22Rv1 (cell line): ENCODE measurements at regions not wholly inside any gene's neighbourhood (a gene's known extent, or its start where the extent isn't known, plus 50 kb on each side); places are given as distances from the start of the nearest gene placed in this dataset.

ENCODE experiments used
- H3K27ac ChIP-seq: fragments of 450-650 bp; 2 replicates; pipeline ENCODE4 v1.5.1; 2017
- CTCF ChIP-seq: fragments of 450-650 bp; IDR thresholded peaks from 2 replicates; pipeline ENCODE4 v1.5.1; 2017; ENCODE audit warnings: mild to moderate bottlenecking
- ZFX ChIP-seq: fragments of 450-650 bp; IDR thresholded peaks from 2 replicates; pipeline ENCODE4 v1.6.1; 2017; ENCODE audit warnings: antibody characterized with exemption, borderline replicate concordance

DNA sequence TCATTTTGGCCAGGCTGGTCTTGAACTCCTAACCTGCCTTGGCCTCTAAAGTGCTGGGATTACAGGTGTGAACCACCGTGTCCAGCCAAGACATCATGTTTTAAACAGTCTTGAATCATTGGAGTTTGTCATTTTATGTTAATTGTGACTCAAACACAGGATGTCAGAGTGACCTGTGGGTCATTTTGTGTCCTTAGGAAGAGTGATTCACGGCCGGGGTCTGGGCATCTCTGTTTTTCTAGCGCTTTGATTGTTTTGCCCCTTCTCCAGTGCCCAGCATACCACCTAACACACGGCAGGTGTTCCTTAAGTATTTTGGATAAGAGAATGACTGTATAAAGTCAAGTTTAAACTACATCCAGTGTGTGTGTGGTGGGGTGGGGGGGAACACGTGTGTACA is 183.7 kb upstream of the KLF6 start:
- TF ChIP-seq ZFX = no peak
- no peak overlapping the region for H3K27ac ChIP-seq

DNA sequence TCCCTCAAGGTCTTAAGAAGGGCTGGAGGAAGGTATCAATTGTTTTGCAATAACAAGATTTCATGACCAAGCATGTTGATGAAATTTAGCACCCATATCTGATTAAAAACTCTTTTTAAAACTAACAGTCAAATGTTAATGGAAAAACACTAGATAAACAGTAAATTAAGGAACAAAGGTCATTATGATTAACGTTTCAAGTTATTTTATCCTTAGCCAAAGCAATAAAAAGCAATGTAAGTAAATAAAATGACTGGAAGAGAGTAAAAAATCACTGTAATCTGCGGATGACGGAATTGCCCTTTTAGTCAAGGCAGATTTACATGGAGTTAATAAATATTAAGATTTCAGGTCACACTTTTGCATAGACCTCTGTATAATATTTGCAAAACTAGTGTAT is 179.5 kb upstream of the KLF6 start:
- TF ChIP-seq ZFX = no peak
- TF ChIP-seq CTCF = no peak
- H3K27ac ChIP-seq = no peak overlapping the region

- TF ChIP-seq CTCF (no peak), ZFX (no peak)
- no peak overlapping the region for H3K27ac ChIP-seq
Measured at GRCh38 chr10:3963191-3963673, 178.2 kb upstream of the KLF6 start.

DNA sequence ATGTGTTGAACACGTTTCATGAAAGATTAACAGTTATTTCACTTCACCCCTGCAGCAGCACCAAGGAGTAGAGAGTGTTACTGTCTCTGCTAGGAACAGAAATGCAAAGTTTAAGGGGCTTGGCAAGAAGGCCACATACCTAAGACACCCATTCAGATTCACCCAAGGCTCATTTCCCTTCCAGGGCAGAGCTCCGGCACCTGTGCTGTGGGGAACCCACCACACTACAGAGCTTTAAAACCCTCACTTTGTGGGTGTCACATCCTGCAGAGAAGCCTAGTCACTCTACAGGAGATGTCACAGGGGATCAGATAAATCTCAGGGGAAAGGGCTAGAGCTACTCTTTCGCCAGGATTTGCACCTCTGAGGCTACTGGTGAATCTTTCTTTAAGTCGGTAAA is 176.1 kb upstream of the KLF6 start:
- no peak for TF ChIP-seq ZFX
- no peak for TF ChIP-seq CTCF
- H3K27ac ChIP-seq = no peak overlapping the region

DNA sequence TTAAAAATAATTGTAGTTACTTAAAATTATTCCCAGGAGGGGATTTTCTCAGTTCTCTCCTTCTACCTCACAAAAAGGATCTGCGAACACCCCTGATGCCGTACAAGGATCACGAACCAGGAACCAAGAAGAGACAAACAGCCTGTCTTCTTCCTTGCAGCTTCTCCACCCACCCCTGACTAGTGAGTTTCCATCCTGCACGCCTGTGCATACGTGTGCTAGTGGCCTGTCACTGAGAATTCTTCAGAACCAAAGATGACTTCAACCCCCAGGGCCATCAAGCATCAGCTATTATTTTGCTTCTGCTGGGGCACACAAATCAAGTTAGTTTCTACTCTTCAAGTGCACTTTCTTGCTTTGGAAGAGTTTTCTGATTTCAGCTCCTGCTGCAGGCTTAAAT is 175.5 kb upstream of the KLF6 start:
- H3K27ac ChIP-seq = no peak overlapping the region

GRCh38 chr10:3959370-3960325 is 174.6 kb upstream of the KLF6 start:
- TF ChIP-seq ZFX (no peak), CTCF (no peak)
- H3K27ac ChIP-seq = no peak overlapping the region

More for the DNA sequence above, 175.5 kb upstream of the KLF6 start:
- TF ChIP-seq CTCF = no peak
- TF ChIP-seq ZFX = no peak

- H3K27ac ChIP-seq = no peak overlapping the region
- TF ChIP-seq CTCF (no peak), ZFX (no peak)
Measured at GRCh38 chr10:3958472-3958996, 173.5 kb upstream of the KLF6 start.
